ENCODE measurements at regions not wholly inside any gene's neighbourhood (a gene's known extent, or its start where the extent isn't known, plus 50 kb on each side); places are given as distances from the start of the nearest gene placed in this dataset.

GRCh38 chr1:90826024-90826423 is 108.9 kb upstream of the BARHL2 start:
- Mint-ChIP-seq H3K4me3 (no peak overlapping the region), H3K36me3 (no peaks in the 10 kb centered on the region), H3K27ac (no peak overlapping the region), H3K4me1 (peaks cover 5% of the 10 kb centered on the region; the same call in 1 of the 2 replicates), H3K9me3 (no peaks in the 10 kb centered on the region), H3K27me3 (ENCODE audit: low read depth) (peaks cover 3% of the 10 kb centered on the region)
- ATAC-seq: no peak
- CTCF ChIA-PET: interaction anchor here (1.4 to 1.8 kb wide), 2 partner anchors 25 to 96 kb away, joined by 3 to 6 read pairs; no protein-coding TSS in a partner anchor
- POLR2A ChIA-PET: no interaction called here
- no peak for DNase-seq (ENCODE audit: low spot score)
- TF ChIP-seq ZSCAN18 (CRISPR knock-in tag; IDR thresholded peaks at IDR 0.05) (no peak), NFYB (CRISPR knock-in tag; conservative IDR thresholded peaks at IDR 0.05; ENCODE audit: low read depth) (no peak), ATF6 (CRISPR knock-in tag; IDR thresholded peaks at IDR 0.05) (no peak), HMGA2 (CRISPR knock-in tag; IDR thresholded peaks at IDR 0.05) (no peak), IRF2 (CRISPR knock-in tag; IDR thresholded peaks at IDR 0.05; ENCODE audit: borderline replicate concordance, low read depth) (no peak), CREM (CRISPR knock-in tag; IDR thresholded peaks at IDR 0.05) (no peak), NR1H2 (CRISPR knock-in tag; IDR thresholded peaks at IDR 0.05) (no peak), NFATC4 (CRISPR knock-in tag; IDR thresholded peaks at IDR 0.05) (no peak), ZMAT4 (CRISPR knock-in tag; IDR thresholded peaks at IDR 0.05) (no peak), STAT6 (CRISPR knock-in tag; conservative IDR thresholded peaks at IDR 0.05; ENCODE audit: low read depth) (no peak), ZNF512 (CRISPR knock-in tag; IDR thresholded peaks at IDR 0.05; ENCODE audit: borderline replicate concordance) (no peak), MLX (CRISPR knock-in tag; IDR thresholded peaks at IDR 0.05) (no peak), KAT7 (CRISPR knock-in tag; IDR thresholded peaks at IDR 0.05; ENCODE audit: borderline replicate concordance) (no peak), ESRRA (CRISPR knock-in tag; IDR thresholded peaks at IDR 0.05; ENCODE audit: borderline replicate concordance) (no peak), NR2C2 (CRISPR knock-in tag; IDR thresholded peaks at IDR 0.05) (no peak)

- Mint-ChIP-seq H3K4me1 (peaks cover 5% of the 10 kb centered on the region; the same call in 1 of the 2 replicates), H3K27ac (no peak overlapping the region), H3K4me3 (no peak overlapping the region), H3K36me3 (no peaks in the 10 kb centered on the region), H3K9me3 (no peaks in the 10 kb centered on the region), H3K27me3 (ENCODE audit: low read depth) (no peaks in the 10 kb centered on the region; the same call in 1 of the 2 replicates)
- ChIA-PET POLR2A (no interaction called here), CTCF (no interaction called here)
- ATAC-seq (no peak), DNase-seq (ENCODE audit: low spot score) (no peak)
- TF ChIP-seq ZNF219 (CRISPR knock-in tag; IDR thresholded peaks at IDR 0.05; ENCODE audit: borderline replicate concordance) (no peak), ZNF671 (CRISPR knock-in tag; IDR thresholded peaks at IDR 0.05) (no peak), FOXP1 (CRISPR knock-in tag; IDR thresholded peaks at IDR 0.05; ENCODE audit: borderline replicate concordance) (no peak), PRRX2 (CRISPR knock-in tag; IDR thresholded peaks at IDR 0.05) (no peak), ZNF532 (CRISPR knock-in tag; IDR thresholded peaks at IDR 0.05; ENCODE audit: borderline replicate concordance) (no peak), FOXJ3 (CRISPR knock-in tag; IDR thresholded peaks at IDR 0.05; ENCODE audit: borderline replicate concordance) (no peak), USF1 (CRISPR knock-in tag; IDR thresholded peaks at IDR 0.05) (no peak), KAT7 (CRISPR knock-in tag; IDR thresholded peaks at IDR 0.05; ENCODE audit: borderline replicate concordance) (no peak)
These were observed 107.4 kb upstream of the BARHL2 start for GRCh38 chr1:90824551-90824950.
